HuH-7 (cell line): ENCODE measurements at regions not wholly inside any gene's neighbourhood (a gene's known extent, or its start where the extent isn't known, plus 50 kb on each side); places are given as distances from the start of the nearest gene placed in this dataset.

Experiments used
- DNase-seq: peaks from one replicate; pipeline ENCODE4 v3.0.0; 2011; ENCODE audit warnings: low spot score

GRCh38 chr17:79280866-79281572, 206.4 kb downstream of the ENGASE start:
- no peak for DNase-seq

- DNase-seq, result no peak
Measured at GRCh38 chr17:79280010-79280409, 205.4 kb downstream of the ENGASE start.

GRCh38 chr17:79279320-79279719, 204.7 kb downstream of the ENGASE start:
- DNase-seq, result no peak

GRCh38 chr17:79276821-79277220, 202.2 kb downstream of the ENGASE start:
- DNase-seq, result no peak

- no peak for DNase-seq
Measured at GRCh38 chr17:79273660-79274059, 199.0 kb downstream of the ENGASE start.

- no peak for DNase-seq
Measured at GRCh38 chr17:79272666-79273219, 198.1 kb downstream of the ENGASE start.

GRCh38 chr17:79272220-79272619, 197.6 kb downstream of the ENGASE start:
- DNase-seq, result no peak

- DNase-seq, result no peak
Measured at GRCh38 chr17:79269620-79270019, 195.0 kb downstream of the ENGASE start.

- DNase-seq, result no peak
Measured at GRCh38 chr17:79263191-79263590, 188.6 kb downstream of the ENGASE start.

GRCh38 chr17:79262624-79263023, 188.0 kb downstream of the ENGASE start:
- DNase-seq, result no peak

- no peak for DNase-seq
Measured at GRCh38 chr17:79261355-79262072, 186.9 kb downstream of the ENGASE start.

GRCh38 chr17:79258843-79259242, 184.2 kb downstream of the ENGASE start:
- no peak for DNase-seq

GRCh38 chr17:79258041-79258440, 183.4 kb downstream of the ENGASE start:
- DNase-seq, result no peak

GRCh38 chr17:79255926-79256585, 181.4 kb downstream of the ENGASE start:
- no peak for DNase-seq

- DNase-seq, result no peak
Measured at GRCh38 chr17:79255456-79255855, 180.8 kb downstream of the ENGASE start.

- DNase-seq, result no peak
Measured at GRCh38 chr17:79255046-79255445, 180.4 kb downstream of the ENGASE start.

- DNase-seq, result no peak
Measured at GRCh38 chr17:79252886-79253285, 178.3 kb downstream of the ENGASE start.

GRCh38 chr17:79251824-79252223, 177.2 kb downstream of the ENGASE start:
- DNase-seq, result no peak

GRCh38 chr17:79249929-79250521, 175.4 kb downstream of the ENGASE start:
- DNase-seq, result no peak

GRCh38 chr17:79248843-79249493, 174.3 kb downstream of the ENGASE start:
- no peak for DNase-seq

- DNase-seq, result no peak
Measured at GRCh38 chr17:79246225-79247190, 171.9 kb downstream of the ENGASE start.
